ENCODE measurements at regions not wholly inside any gene's neighbourhood (a gene's known extent, or its start where the extent isn't known, plus 50 kb on each side); places are given as distances from the start of the nearest gene placed in this dataset.

DNA sequence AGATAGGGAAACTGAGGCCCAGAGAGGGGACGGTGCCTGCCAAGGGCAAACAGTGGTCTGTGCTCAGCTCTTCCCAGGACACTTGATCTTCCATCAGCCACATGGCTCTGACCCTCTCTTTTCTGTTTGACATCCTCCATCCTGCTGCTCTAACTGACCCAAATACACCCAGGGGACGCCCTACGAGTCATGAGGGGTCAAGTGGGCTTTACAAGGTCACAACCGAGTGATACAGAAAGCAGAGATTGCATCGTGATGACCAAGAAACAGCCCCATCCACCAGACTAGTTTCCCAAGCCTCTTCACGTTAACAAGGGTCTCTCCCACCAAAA lies 131.2 kb upstream of the UNC5B start:
- TF ChIP-seq EZH2 (IDR thresholded peaks at IDR 0.05; ENCODE audit: low read length): no peak
- TF ChIP-seq, protein P1, sequence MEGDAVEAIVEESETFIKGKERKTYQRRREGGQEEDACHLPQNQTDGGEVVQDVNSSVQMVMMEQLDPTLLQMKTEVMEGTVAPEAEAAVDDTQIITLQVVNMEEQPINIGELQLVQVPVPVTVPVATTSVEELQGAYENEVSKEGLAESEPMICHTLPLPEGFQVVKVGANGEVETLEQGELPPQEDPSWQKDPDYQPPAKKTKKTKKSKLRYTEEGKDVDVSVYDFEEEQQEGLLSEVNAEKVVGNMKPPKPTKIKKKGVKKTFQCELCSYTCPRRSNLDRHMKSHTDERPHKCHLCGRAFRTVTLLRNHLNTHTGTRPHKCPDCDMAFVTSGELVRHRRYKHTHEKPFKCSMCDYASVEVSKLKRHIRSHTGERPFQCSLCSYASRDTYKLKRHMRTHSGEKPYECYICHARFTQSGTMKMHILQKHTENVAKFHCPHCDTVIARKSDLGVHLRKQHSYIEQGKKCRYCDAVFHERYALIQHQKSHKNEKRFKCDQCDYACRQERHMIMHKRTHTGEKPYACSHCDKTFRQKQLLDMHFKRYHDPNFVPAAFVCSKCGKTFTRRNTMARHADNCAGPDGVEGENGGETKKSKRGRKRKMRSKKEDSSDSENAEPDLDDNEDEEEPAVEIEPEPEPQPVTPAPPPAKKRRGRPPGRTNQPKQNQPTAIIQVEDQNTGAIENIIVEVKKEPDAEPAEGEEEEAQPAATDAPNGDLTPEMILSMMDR (optimal IDR thresholded peaks at IDR 0.05 in 1 of 3, IDR thresholded peaks at IDR 0.05 in 1 of 3, conservative IDR thresholded peaks at IDR 0.05 in 1 of 3; ENCODE audit: extremely low read depth in 1 of 3, insufficient read depth in 2 of 3, low read length in 3 of 3): no peak

All from keratinocyte (primary cell).